WTC11 (cell line): ENCODE measurements at regions not wholly inside any gene's neighbourhood (a gene's known extent, or its start where the extent isn't known, plus 50 kb on each side); places are given as distances from the start of the nearest gene placed in this dataset.

Experiments used
- AR ChIP-seq: fragments of 250-450 bp; sonication (Bioruptor Pico); IDR thresholded peaks from 2 replicates; pipeline ENCODE4 v1.9.0; 2021; ENCODE audit warnings: mild to moderate bottlenecking
- ATF2 ChIP-seq: sonication (generic); formaldehyde crosslinking; IDR thresholded peaks from 2 replicates; pipeline ENCODE4 v1.8.1; 2022; ENCODE audit warnings: low read depth, missing genetic modification reagents, borderline replicate concordance
- NR3C1 ChIP-seq: sonication (generic); formaldehyde crosslinking; conservative IDR thresholded peaks from 2 replicates; pipeline ENCODE4 v1.8.1; 2023; ENCODE audit warnings: low read depth, mild to moderate bottlenecking, missing genetic modification reagents
- OVOL2 ChIP-seq: fragments of 250-450 bp; sonication (Bioruptor Pico); IDR thresholded peaks from 2 replicates; pipeline ENCODE4 v1.9.0; 2021; ENCODE audit warnings: mild to moderate bottlenecking, borderline replicate concordance
- RORB ChIP-seq: fragments of 250-450 bp; sonication (Bioruptor Pico); IDR thresholded peaks from 2 replicates; pipeline ENCODE4 v1.9.0; 2021; ENCODE audit warnings: mild to moderate bottlenecking
- TEAD4 ChIP-seq: sonication (generic); formaldehyde crosslinking; IDR thresholded peaks from 2 replicates; pipeline ENCODE4 v1.8.0; 2022; ENCODE audit warnings: mild to moderate bottlenecking, missing genetic modification reagents
- ZNF219 ChIP-seq: sonication (generic); formaldehyde crosslinking; IDR thresholded peaks from 2 replicates; pipeline ENCODE4 v1.8.0; 2023; ENCODE audit warnings: missing genetic modification reagents, mild to moderate bottlenecking, borderline replicate concordance
- ZNF263 ChIP-seq: sonication (generic); formaldehyde crosslinking; IDR thresholded peaks from 2 replicates; pipeline ENCODE4 v1.8.1; 2022; ENCODE audit warnings: low read depth, mild to moderate bottlenecking, moderate library complexity, missing genetic modification reagents
- TF ChIP-seq, protein P1 (sequence below): fragments of 200-600 bp; IDR thresholded peaks from 2 replicates; pipeline ENCODE4 v1.8.0; 2022; ENCODE audit warnings: antibody characterized with exemption
- TF ChIP-seq, protein P2 (sequence below): sonication (generic); formaldehyde crosslinking; IDR thresholded peaks from 2 replicates; pipeline ENCODE4 v1.8.0; 2023; ENCODE audit warnings: missing genetic modification reagents

DNA sequence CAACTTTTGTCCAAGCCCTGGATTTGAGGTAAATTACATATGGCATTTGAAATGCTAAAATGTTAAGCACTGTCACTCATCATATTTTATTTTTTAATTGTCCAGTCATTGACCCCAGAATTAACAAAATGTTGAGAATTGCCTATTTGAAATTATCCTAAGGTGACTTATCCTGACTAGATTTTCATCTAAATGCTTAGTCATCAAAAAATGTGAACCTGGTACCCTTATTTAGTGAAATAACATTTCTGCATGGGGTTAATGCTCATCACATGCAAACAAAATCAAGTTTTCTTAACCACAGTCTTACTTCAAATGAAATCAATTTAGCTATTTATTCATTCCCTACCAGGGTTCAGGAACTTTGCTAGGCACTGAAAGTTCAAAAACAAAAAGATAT is 232.0 kb upstream of the DCN start:
- TF ChIP-seq, protein P1, sequence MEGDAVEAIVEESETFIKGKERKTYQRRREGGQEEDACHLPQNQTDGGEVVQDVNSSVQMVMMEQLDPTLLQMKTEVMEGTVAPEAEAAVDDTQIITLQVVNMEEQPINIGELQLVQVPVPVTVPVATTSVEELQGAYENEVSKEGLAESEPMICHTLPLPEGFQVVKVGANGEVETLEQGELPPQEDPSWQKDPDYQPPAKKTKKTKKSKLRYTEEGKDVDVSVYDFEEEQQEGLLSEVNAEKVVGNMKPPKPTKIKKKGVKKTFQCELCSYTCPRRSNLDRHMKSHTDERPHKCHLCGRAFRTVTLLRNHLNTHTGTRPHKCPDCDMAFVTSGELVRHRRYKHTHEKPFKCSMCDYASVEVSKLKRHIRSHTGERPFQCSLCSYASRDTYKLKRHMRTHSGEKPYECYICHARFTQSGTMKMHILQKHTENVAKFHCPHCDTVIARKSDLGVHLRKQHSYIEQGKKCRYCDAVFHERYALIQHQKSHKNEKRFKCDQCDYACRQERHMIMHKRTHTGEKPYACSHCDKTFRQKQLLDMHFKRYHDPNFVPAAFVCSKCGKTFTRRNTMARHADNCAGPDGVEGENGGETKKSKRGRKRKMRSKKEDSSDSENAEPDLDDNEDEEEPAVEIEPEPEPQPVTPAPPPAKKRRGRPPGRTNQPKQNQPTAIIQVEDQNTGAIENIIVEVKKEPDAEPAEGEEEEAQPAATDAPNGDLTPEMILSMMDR: no peak
- TF ChIP-seq TEAD4 (no peak), OVOL2 (CRISPR knock-in tag) (no peak), ZNF219 (no peak), ATF2 (CRISPR knock-in tag) (no peak), AR (CRISPR knock-in tag) (no peak), NR3C1 (CRISPR knock-in tag) (no peak), RORB (no peak), ZNF263 (CRISPR knock-in tag) (no peak)
- TF ChIP-seq, protein P2, sequence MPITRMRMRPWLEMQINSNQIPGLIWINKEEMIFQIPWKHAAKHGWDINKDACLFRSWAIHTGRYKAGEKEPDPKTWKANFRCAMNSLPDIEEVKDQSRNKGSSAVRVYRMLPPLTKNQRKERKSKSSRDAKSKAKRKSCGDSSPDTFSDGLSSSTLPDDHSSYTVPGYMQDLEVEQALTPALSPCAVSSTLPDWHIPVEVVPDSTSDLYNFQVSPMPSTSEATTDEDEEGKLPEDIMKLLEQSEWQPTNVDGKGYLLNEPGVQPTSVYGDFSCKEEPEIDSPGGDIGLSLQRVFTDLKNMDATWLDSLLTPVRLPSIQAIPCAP (CRISPR knock-in tag): no peak
